A673 (cell line): ENCODE measurements at regions not wholly inside any gene's neighbourhood (a gene's known extent, or its start where the extent isn't known, plus 50 kb on each side); places are given as distances from the start of the nearest gene placed in this dataset.

ENCODE experiments used
- EZH2 ChIP-seq: fragments of 200-600 bp; sonication (generic); IDR thresholded peaks from 2 replicates; pipeline ENCODE4 v1.6.1; 2017; ENCODE audit warnings: borderline replicate concordance, low read depth, mild to moderate bottlenecking, mixed read lengths, antibody characterized with exemption, low read length; ENCODE audit not compliant: poor library complexity, severe bottlenecking
- TF ChIP-seq, protein P1 (sequence below): fragments of 300-800, 200-600 bp; sonication (generic); conservative IDR thresholded peaks from 2 replicates; pipeline ENCODE4 v1.5.1; 2017; ENCODE audit warnings: low read depth, mild to moderate bottlenecking, antibody characterized with exemption, low read length, moderate library complexity, mixed read lengths

GRCh38 chr6:109290143-109290931, 91.9 kb downstream of the CD164 start:
- TF ChIP-seq, protein P1, sequence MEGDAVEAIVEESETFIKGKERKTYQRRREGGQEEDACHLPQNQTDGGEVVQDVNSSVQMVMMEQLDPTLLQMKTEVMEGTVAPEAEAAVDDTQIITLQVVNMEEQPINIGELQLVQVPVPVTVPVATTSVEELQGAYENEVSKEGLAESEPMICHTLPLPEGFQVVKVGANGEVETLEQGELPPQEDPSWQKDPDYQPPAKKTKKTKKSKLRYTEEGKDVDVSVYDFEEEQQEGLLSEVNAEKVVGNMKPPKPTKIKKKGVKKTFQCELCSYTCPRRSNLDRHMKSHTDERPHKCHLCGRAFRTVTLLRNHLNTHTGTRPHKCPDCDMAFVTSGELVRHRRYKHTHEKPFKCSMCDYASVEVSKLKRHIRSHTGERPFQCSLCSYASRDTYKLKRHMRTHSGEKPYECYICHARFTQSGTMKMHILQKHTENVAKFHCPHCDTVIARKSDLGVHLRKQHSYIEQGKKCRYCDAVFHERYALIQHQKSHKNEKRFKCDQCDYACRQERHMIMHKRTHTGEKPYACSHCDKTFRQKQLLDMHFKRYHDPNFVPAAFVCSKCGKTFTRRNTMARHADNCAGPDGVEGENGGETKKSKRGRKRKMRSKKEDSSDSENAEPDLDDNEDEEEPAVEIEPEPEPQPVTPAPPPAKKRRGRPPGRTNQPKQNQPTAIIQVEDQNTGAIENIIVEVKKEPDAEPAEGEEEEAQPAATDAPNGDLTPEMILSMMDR, result no peak
- no peak for TF ChIP-seq EZH2
